Astrocyte (in vitro differentiated cells and primary cell): ENCODE measurements at regions not wholly inside any gene's neighbourhood (a gene's known extent, or its start where the extent isn't known, plus 50 kb on each side); places are given as distances from the start of the nearest gene placed in this dataset.

Source experiments
- DNase-seq: peaks from one replicate; pipeline ENCODE4 v3.0.0-alpha.2; 2010; ENCODE audit warnings: low read depth
- FAIRE-seq: peaks from 2 replicates; lab custom pipeline; 2011; peaks lifted over from hg19 to GRCh38; lab: Jason Lieb, UNC
- H2AFZ ChIP-seq: 2 replicates; pipeline ENCODE4 v1.6.0; 2012; ENCODE audit warnings: low read depth, low read length, inconsistent platforms
- H3K27ac ChIP-seq: 2 replicates; pipeline ENCODE4 v1.5.1; 2011; ENCODE audit warnings: low read depth, low read length, inconsistent platforms
- H3K27me3 ChIP-seq: 2 replicates; pipeline ENCODE4 v1.6.0; 2011; ENCODE audit warnings: low read length, inconsistent platforms; ENCODE audit not compliant: insufficient read depth
- H3K36me3 ChIP-seq: 2 replicates; pipeline ENCODE4 v1.5.1; 2011; ENCODE audit warnings: low read length, inconsistent platforms; ENCODE audit not compliant: insufficient read depth
- H3K4me1 ChIP-seq: 2 replicates; pipeline ENCODE4 v1.5.1; 2011; ENCODE audit warnings: low read length, inconsistent platforms; ENCODE audit not compliant: insufficient read depth
- H3K4me2 ChIP-seq: 2 replicates; pipeline ENCODE4 v1.6.0; 2012; ENCODE audit warnings: low read length, inconsistent platforms
- H3K4me3 ChIP-seq: 2 replicates; pipeline ENCODE4 v1.5.1; 2011; ENCODE audit warnings: low read depth, mild to moderate bottlenecking, low read length, inconsistent platforms; ENCODE audit not compliant: insufficient read depth
- H3K79me2 ChIP-seq: 2 replicates; pipeline ENCODE4 v1.6.0; 2012; ENCODE audit warnings: mild to moderate bottlenecking, low read length, inconsistent platforms; ENCODE audit not compliant: insufficient read depth
- H3K9ac ChIP-seq: 2 replicates; pipeline ENCODE4 v1.6.0; 2012; ENCODE audit warnings: mild to moderate bottlenecking, low read length, inconsistent platforms
- H3K9me3 ChIP-seq: 2 replicates; pipeline ENCODE4 v1.5.1; 2012; ENCODE audit warnings: low read depth, mild to moderate bottlenecking, low read length, inconsistent platforms; ENCODE audit not compliant: insufficient read depth
- H4K20me1 ChIP-seq: 2 replicates; pipeline ENCODE4 v1.6.0; 2012; ENCODE audit warnings: low read length, inconsistent platforms; ENCODE audit not compliant: insufficient read depth
- H3K27ac Mint-ChIP-seq: one replicate; pipeline ENCODE4 v1.8.0; 2021; ENCODE audit warnings: mild to moderate bottlenecking, mixed read lengths; ENCODE audit not compliant: unreplicated experiment
- H3K27me3 Mint-ChIP-seq: one replicate; pipeline ENCODE4 v1.8.0; 2021; ENCODE audit warnings: low read depth, mixed read lengths; ENCODE audit not compliant: unreplicated experiment
- H3K36me3 Mint-ChIP-seq: one replicate; pipeline ENCODE4 v1.8.0; 2021; ENCODE audit warnings: low read depth, mixed read lengths; ENCODE audit not compliant: unreplicated experiment
- H3K4me1 Mint-ChIP-seq: one replicate; pipeline ENCODE4 v1.8.0; 2021; ENCODE audit warnings: low read depth, mixed read lengths; ENCODE audit not compliant: unreplicated experiment
- H3K4me3 Mint-ChIP-seq: one replicate; pipeline ENCODE4 v1.8.0; 2021; ENCODE audit warnings: mild to moderate bottlenecking, moderate library complexity, mixed read lengths; ENCODE audit not compliant: unreplicated experiment
- H3K9me3 Mint-ChIP-seq: one replicate; pipeline ENCODE4 v1.8.0; 2021; ENCODE audit warnings: mild to moderate bottlenecking, mixed read lengths; ENCODE audit not compliant: unreplicated experiment
- EZH2 ChIP-seq: IDR thresholded peaks from 2 replicates; pipeline ENCODE4 v1.6.1; 2012; ENCODE audit warnings: mild to moderate bottlenecking, low read length, inconsistent platforms; ENCODE audit not compliant: insufficient read depth
- TF ChIP-seq, protein P1 (sequence below): IDR thresholded peaks from 2 replicates; pipeline ENCODE4 v1.5.1; 2011; ENCODE audit warnings: low read depth, mild to moderate bottlenecking, inconsistent platforms, low read length, moderate library complexity; ENCODE audit not compliant: insufficient read depth

DNA sequence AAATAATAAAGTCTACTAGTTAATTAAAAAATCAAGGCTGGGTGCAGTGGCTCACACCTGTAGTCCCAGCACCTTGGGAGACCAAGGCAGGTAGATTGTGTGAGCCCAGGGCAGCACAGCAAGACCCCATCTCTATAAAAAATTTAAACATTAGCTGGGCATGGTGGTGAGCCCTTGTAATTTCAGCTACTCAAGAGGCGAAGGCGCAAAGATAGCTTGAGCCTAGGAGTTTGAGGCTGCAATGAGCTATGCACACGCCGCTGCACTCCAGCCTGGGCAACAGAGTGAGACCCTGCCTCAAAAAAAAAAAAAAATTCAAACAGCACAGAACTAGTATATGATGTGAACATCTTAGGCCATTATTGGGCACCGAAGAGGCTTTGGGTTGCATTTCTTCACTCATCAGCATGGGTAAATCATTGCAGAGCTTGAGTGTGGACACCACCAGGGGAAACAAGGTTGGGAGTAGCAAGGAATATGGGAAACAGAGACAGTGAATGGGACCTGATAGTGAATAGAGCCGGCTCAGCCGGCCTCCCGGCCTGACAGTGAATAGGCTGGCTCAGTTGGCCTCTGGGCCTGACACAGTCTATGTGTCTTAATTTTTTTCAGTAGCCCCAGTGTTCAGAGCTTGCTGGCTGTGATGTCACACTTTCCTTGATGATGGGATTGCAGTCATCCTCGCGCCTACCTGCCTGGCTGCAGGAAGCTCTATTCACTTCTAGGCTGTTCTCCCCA is 89.1 kb upstream of the ERRFI1 start:
- Histone ChIP-seq H3K9me3 (no peaks in the 10 kb centered on the region), H3K27me3 (no peaks in the 10 kb centered on the region), H3K9ac (no peak overlapping the region), H3K4me1 (peaks cover 29% of the 10 kb centered on the region), H3K36me3 (no peaks in the 10 kb centered on the region), H4K20me1 (no peaks in the 10 kb centered on the region), H2AFZ (no peak overlapping the region), H3K4me2 (no peak overlapping the region), H3K27ac (no peak overlapping the region), H3K79me2 (no peaks in the 10 kb centered on the region), H3K4me3 (no peak overlapping the region)
- peaks cover 19% of the 10 kb centered on the region for H3K4me1 Mint-ChIP-seq
- FAIRE-seq (no peak), DNase-seq (no peak)
- H3K4me3 Mint-ChIP-seq = no peak overlapping the region
- no peaks in the 10 kb centered on the region for H3K36me3 Mint-ChIP-seq
- TF ChIP-seq EZH2 = no peak
- TF ChIP-seq, protein P1, sequence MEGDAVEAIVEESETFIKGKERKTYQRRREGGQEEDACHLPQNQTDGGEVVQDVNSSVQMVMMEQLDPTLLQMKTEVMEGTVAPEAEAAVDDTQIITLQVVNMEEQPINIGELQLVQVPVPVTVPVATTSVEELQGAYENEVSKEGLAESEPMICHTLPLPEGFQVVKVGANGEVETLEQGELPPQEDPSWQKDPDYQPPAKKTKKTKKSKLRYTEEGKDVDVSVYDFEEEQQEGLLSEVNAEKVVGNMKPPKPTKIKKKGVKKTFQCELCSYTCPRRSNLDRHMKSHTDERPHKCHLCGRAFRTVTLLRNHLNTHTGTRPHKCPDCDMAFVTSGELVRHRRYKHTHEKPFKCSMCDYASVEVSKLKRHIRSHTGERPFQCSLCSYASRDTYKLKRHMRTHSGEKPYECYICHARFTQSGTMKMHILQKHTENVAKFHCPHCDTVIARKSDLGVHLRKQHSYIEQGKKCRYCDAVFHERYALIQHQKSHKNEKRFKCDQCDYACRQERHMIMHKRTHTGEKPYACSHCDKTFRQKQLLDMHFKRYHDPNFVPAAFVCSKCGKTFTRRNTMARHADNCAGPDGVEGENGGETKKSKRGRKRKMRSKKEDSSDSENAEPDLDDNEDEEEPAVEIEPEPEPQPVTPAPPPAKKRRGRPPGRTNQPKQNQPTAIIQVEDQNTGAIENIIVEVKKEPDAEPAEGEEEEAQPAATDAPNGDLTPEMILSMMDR = no peak
- no peaks in the 10 kb centered on the region for H3K27me3 Mint-ChIP-seq
- H3K9me3 Mint-ChIP-seq = no peaks in the 10 kb centered on the region
- H3K27ac Mint-ChIP-seq = no peak overlapping the region

DNA sequence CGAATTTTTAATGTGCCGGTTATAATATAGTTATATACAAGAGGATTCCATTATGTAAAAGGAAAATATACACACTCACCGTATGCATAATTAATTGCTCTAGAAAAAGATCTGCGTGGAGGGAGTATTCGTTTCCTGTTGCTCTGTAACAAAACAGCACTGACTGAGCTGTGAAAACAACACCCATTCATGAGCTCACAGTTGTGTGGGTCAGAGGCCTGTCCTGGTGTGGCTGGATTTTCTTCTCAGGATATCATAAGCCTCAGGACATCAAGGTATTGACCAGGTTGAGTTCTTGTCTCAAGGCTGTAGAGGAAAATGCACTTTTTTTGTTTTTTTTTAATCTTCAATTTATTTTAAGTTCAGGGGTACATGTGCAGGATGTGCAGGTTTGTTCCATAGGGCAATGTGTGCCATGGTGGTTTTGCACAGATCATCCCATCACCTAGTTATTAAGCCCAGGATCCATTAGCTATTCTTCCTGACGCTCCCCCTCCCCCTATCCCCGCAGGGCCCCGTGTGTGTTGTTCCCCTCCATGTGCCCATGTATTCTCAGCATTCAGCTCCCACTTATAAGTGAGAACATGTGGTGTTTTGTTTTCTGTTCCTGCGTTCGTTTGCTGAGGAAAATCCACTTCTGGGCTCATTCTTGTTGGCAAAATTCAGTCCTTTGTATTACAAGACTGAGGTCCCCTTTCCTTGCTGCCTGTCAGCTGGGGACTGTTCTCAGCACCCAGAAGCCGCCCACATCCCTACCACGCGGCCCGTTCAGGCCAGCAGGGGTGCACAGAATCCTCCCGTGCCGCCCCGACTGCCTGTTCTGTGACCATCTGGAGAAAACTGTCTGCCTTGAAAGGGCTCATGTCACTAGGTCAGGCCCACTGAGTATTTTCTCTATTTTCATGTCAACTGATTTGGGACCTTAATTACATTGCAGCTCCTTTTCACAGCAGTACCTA is 87.4 kb upstream of the ERRFI1 start:
- peak overlapping the region; percentile 5 for H3K27ac Mint-ChIP-seq
- Histone ChIP-seq H3K36me3 (no peaks in the 10 kb centered on the region), H3K4me3 (no peak overlapping the region), H4K20me1 (no peaks in the 10 kb centered on the region), H3K27me3 (no peaks in the 10 kb centered on the region), H3K9me3 (no peaks in the 10 kb centered on the region), H3K27ac (no peak overlapping the region), H3K9ac (no peak overlapping the region), H3K79me2 (no peaks in the 10 kb centered on the region), H2AFZ (peak overlapping the region; percentile 39), H3K4me2 (peak overlapping the region; percentile 7), H3K4me1 (peaks cover 29% of the 10 kb centered on the region)
- no peak for TF ChIP-seq EZH2
- TF ChIP-seq, protein P1 = no peak
- peaks cover 7% of the 10 kb centered on the region for H3K9me3 Mint-ChIP-seq
- peaks cover 19% of the 10 kb centered on the region for H3K4me1 Mint-ChIP-seq
- H3K4me3 Mint-ChIP-seq = no peak overlapping the region
- peaks cover 2% of the 10 kb centered on the region for H3K36me3 Mint-ChIP-seq
- DNase-seq (no peak), FAIRE-seq (no peak)
- H3K27me3 Mint-ChIP-seq = no peaks in the 10 kb centered on the region
